Endothelial cell of umbilical vein (primary cell): ENCODE measurements at regions not wholly inside any gene's neighbourhood (a gene's known extent, or its start where the extent isn't known, plus 50 kb on each side); places are given as distances from the start of the nearest gene placed in this dataset.

Source experiments
- BruUV-seq: library from RNA; stranded (reverse); fragments of 400-500 nt; replicated peaks from 2 replicates; lab custom pipeline; 2021; lab: Mats Ljungman, UMichigan
- CTCF ChIA-PET: fragments of 300-600, 350-600 bp; sonication (Branson Sonifier 250); formaldehyde crosslinking; loops from one replicate; lab custom pipeline; 2021; ENCODE audit warnings: antibody characterized with exemption, inconsistent platforms; lab: Charles Lee
- POLR2A ChIA-PET: fragments of 300-600, 350-600 bp; sonication (Branson Sonifier 250); formaldehyde crosslinking; loops from one replicate; lab custom pipeline; 2021; ENCODE audit warnings: antibody characterized with exemption, inconsistent platforms; lab: Charles Lee
- DNase-seq: peaks from one replicate; pipeline ENCODE4 v3.0.0-alpha.2; 2011; ENCODE audit warnings: low read depth, low spot score
- FAIRE-seq: peaks from 2 replicates; lab custom pipeline; 2011; peaks lifted over from hg19 to GRCh38; lab: Jason Lieb, UNC
- H2AFZ ChIP-seq: 2 replicates; pipeline ENCODE4 v1.6.0; 2012; ENCODE audit warnings: low read depth, low read length, control low read depth, inconsistent platforms
- H3K27ac ChIP-seq: 2 replicates; pipeline ENCODE4 v1.5.1; 2011; ENCODE audit warnings: low read depth, mild to moderate bottlenecking, control low read depth, low read length, moderate library complexity; ENCODE audit not compliant: insufficient read depth
- H3K27me3 ChIP-seq, 2 experiments: 2 replicates each; pipeline versions ENCODE4 v1.6.0 to v1.6.1; 2011; ENCODE audit warnings: low read length in 2 of 2, mixed read lengths in 1 of 2; ENCODE audit not compliant: control insufficient read depth in 2 of 2, insufficient read depth in 2 of 2
- H3K36me3 ChIP-seq, 2 experiments: 2 replicates in 1 of 2; 3 replicates in 1 of 2; pipeline ENCODE4 v1.5.1; 2011; ENCODE audit warnings: low read length in 2 of 2, mild to moderate bottlenecking in 1 of 2, moderate library complexity in 1 of 2; ENCODE audit not compliant: control insufficient read depth in 2 of 2, insufficient read depth in 2 of 2; ENCODE audit errors: extremely low read depth in 1 of 2
- H3K4me1 ChIP-seq: 3 replicates; pipeline ENCODE4 v1.5.1; 2011; ENCODE audit warnings: mild to moderate bottlenecking, low read length; ENCODE audit not compliant: control insufficient read depth, insufficient read depth; ENCODE audit errors: extremely low read depth
- H3K4me2 ChIP-seq: 2 replicates; pipeline ENCODE4 v1.6.1; 2011; ENCODE audit warnings: low read length, control low read depth, mixed read lengths; ENCODE audit not compliant: insufficient read depth
- H3K4me3 ChIP-seq, 3 experiments: fragments of 200-600 bp in 1 of 3; sonication (generic), shearing (Covaris generic) in 1 of 3; replicated peaks in 1 of 3; 2 replicates each; pipeline ENCODE4 v1.5.1; 2011 to 2016; ENCODE audit warnings: control low read depth in 3 of 3, low read length in 3 of 3, mild to moderate bottlenecking in 2 of 3, inconsistent platforms in 1 of 3, low read depth in 1 of 3, moderate library complexity in 1 of 3; ENCODE audit not compliant: insufficient read depth in 1 of 3
- H3K79me2 ChIP-seq: 2 replicates; pipeline ENCODE4 v1.6.0; 2012; ENCODE audit warnings: low read length, inconsistent platforms; ENCODE audit not compliant: control insufficient read depth, insufficient read depth
- H3K9ac ChIP-seq: replicated peaks from 2 replicates; pipeline ENCODE3; 2011; ENCODE audit warnings: low read length, control low read depth; ENCODE audit not compliant: insufficient read depth; ENCODE audit errors: extremely low read depth
- H3K9me1 ChIP-seq: replicated peaks from 3 replicates; pipeline ENCODE4 v1.6.0; 2011; ENCODE audit warnings: mild to moderate bottlenecking, low read length; ENCODE audit not compliant: control insufficient read depth, insufficient read depth; ENCODE audit errors: extremely low read depth
- H3K9me3 ChIP-seq: replicated peaks from 2 replicates; pipeline ENCODE4 v1.5.1; 2012; ENCODE audit warnings: low read length, inconsistent platforms; ENCODE audit not compliant: control insufficient read depth, insufficient read depth
- H4K20me1 ChIP-seq: replicated peaks from 2 replicates; pipeline ENCODE3; 2011; ENCODE audit warnings: mild to moderate bottlenecking, low read length; ENCODE audit not compliant: control insufficient read depth, insufficient read depth; ENCODE audit errors: extremely low read depth
- EZH2 ChIP-seq: IDR thresholded peaks from 2 replicates; pipeline ENCODE4 v1.6.1; 2012; ENCODE audit warnings: borderline replicate concordance, low read depth, mild to moderate bottlenecking, moderate library complexity, low read length, inconsistent platforms; ENCODE audit not compliant: severe bottlenecking
- FOS ChIP-seq: IDR thresholded peaks from 2 replicates; pipeline ENCODE4 v1.6.1; 2011; ENCODE audit warnings: mild to moderate bottlenecking, low read length, moderate library complexity, borderline replicate concordance; ENCODE audit not compliant: insufficient read depth
- GATA2 ChIP-seq: IDR thresholded peaks from 2 replicates; pipeline ENCODE4 v1.7.0; 2011; ENCODE audit warnings: low read depth, mild to moderate bottlenecking, moderate library complexity, mixed read lengths, low read length; ENCODE audit not compliant: insufficient read length, insufficient read depth
- JUN ChIP-seq: IDR thresholded peaks from 2 replicates; pipeline ENCODE4 v1.6.1; 2011; ENCODE audit warnings: borderline replicate concordance, low read depth; ENCODE audit not compliant: insufficient read length, insufficient read depth
- MYC ChIP-seq: IDR thresholded peaks from one replicate; pipeline ENCODE4 v1.6.1; 2011; ENCODE audit warnings: mild to moderate bottlenecking, low read depth, low read length
- POLR2A ChIP-seq: IDR thresholded peaks from 2 replicates; pipeline ENCODE4 v1.6.1; 2012; ENCODE audit warnings: low read depth, mild to moderate bottlenecking, control low read depth, low read length
- POLR2AphosphoS5 ChIP-seq: IDR thresholded peaks from 2 replicates; pipeline ENCODE4 v1.6.1; 2012; ENCODE audit warnings: low read depth, mild to moderate bottlenecking, control low read depth, low read length, moderate library complexity; ENCODE audit not compliant: insufficient read depth
- dilution Hi-C: fragments of 300-500 bp; cut with MboI; formaldehyde crosslinking; loops from one replicate; pipeline ENCODE4 v1.15.0; 2019; ENCODE audit warnings: low sequenced_read_pairs; ENCODE audit not compliant: extremely low pct_ligation_motif_present
- intact Hi-C: fragments of 100-400 bp; cut with micrococcal nuclease; formaldehyde crosslinking; loops from one replicate; pipeline ENCODE4 v1.10.0; 2022
- TF ChIP-seq, protein P1 (sequence below): IDR thresholded peaks from 2 replicates; pipeline ENCODE4 v1.6.1; 2011; ENCODE audit not compliant: insufficient read depth, insufficient read length
- TF ChIP-seq, protein P2 (sequence below), 2 donors: IDR thresholded peaks; 1 replicate in 1 of 2; 2 replicates in 1 of 2; pipeline ENCODE4 v1.5.1; 2011; ENCODE audit warnings: low read length in 2 of 2, mild to moderate bottlenecking in 2 of 2, moderate library complexity in 2 of 2, control low read depth in 1 of 2, inconsistent platforms in 1 of 2, low read depth in 1 of 2; ENCODE audit not compliant: insufficient read depth in 1 of 2; ENCODE audit errors: extremely low read depth in 1 of 2

- CTCF ChIA-PET: no interaction called here
- H3K27ac ChIP-seq: no peak overlapping the region
- no peak for TF ChIP-seq POLR2AphosphoS5
- no peak for TF ChIP-seq POLR2A
- TF ChIP-seq JUN: no peak
- TF ChIP-seq MYC: no peak
- TF ChIP-seq EZH2: no peak
- TF ChIP-seq, protein P1, sequence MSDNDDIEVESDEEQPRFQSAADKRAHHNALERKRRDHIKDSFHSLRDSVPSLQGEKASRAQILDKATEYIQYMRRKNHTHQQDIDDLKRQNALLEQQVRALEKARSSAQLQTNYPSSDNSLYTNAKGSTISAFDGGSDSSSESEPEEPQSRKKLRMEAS: no peak
- TF ChIP-seq FOS: no peak
- TF ChIP-seq, protein P2, sequence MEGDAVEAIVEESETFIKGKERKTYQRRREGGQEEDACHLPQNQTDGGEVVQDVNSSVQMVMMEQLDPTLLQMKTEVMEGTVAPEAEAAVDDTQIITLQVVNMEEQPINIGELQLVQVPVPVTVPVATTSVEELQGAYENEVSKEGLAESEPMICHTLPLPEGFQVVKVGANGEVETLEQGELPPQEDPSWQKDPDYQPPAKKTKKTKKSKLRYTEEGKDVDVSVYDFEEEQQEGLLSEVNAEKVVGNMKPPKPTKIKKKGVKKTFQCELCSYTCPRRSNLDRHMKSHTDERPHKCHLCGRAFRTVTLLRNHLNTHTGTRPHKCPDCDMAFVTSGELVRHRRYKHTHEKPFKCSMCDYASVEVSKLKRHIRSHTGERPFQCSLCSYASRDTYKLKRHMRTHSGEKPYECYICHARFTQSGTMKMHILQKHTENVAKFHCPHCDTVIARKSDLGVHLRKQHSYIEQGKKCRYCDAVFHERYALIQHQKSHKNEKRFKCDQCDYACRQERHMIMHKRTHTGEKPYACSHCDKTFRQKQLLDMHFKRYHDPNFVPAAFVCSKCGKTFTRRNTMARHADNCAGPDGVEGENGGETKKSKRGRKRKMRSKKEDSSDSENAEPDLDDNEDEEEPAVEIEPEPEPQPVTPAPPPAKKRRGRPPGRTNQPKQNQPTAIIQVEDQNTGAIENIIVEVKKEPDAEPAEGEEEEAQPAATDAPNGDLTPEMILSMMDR (IDR thresholded peaks at IDR 0.05; ENCODE audit: extremely low read depth in 1 of 2, insufficient read depth in 1 of 2, low read depth in 1 of 2, low read length in 2 of 2): no peak
- no peak for TF ChIP-seq GATA2
- no peak overlapping the region for H3K9ac ChIP-seq
- no peaks in the 10 kb centered on the region for H3K4me1 ChIP-seq
- H3K9me3 ChIP-seq: peaks cover 2% of the 10 kb centered on the region
- H3K9me1 ChIP-seq: no peaks in the 10 kb centered on the region
- no TSS peak for BruUV-seq
- POLR2A ChIA-PET: no interaction called here
- H3K79me2 ChIP-seq: no peaks in the 10 kb centered on the region
- intact Hi-C loops: no loop called here
- no peaks in the 10 kb centered on the region for H3K36me3 ChIP-seq
- H4K20me1 ChIP-seq: no peaks in the 10 kb centered on the region
- H2AFZ ChIP-seq: no peak overlapping the region
- FAIRE-seq (no peak), DNase-seq (no peak)
- H3K4me3 ChIP-seq: no peak overlapping the region
- dilution Hi-C loops: no loop called here
- H3K27me3 ChIP-seq: no peaks in the 10 kb centered on the region
- no peak overlapping the region for H3K4me2 ChIP-seq
Observed at GRCh38 chr9:115249488-115249887, 131.5 kb upstream of the TNC start.
